ENCODE measurements at regions not wholly inside any gene's neighbourhood (a gene's known extent, or its start where the extent isn't known, plus 50 kb on each side); places are given as distances from the start of the nearest gene placed in this dataset.
"Not testable (repeated sequence)": the region's sequence is repeated elsewhere in the genome, so short reads cannot be mapped to it uniquely, and the experiment has no call there.

DNA sequence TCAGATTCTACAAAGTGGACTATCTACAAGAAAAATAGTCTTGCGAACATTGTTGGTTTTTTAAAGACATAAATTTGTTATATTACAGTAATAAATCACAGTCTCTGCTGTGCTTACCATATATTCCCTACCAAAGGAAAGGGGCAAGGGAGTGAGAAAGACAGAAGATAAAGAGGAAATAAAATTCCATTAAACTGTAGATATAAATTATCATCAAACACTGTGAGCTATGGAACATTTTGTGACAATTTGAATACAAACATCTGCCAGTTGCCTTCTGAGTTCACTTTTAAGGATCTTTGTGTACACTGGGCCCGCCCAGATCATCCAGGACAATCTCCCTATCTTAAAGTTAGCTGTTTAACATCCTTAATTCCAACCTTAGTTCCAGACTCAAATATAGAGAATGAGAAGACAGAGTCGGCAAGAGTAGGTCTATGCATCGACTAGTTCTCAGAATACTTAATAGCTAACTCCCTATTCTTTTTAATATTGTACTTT is 122.8 kb downstream of the NUFIP1 start:
- Histone ChIP-seq H3K36me3 (ENCODE audit: insufficient read depth, low read length, poor library complexity, severe bottlenecking) (no peaks in the 10 kb centered on the region), H3K4me1 (ENCODE audit: insufficient read depth, low read length, poor library complexity, severe bottlenecking) (no peaks in the 10 kb centered on the region), H3K9me3 (ENCODE audit: low read depth, low read length, poor library complexity, severe bottlenecking) (no peaks in the 10 kb centered on the region), H3K27me3 (replicated peaks; ENCODE audit: insufficient read depth, low read depth, low read length, poor library complexity) (no peaks in the 10 kb centered on the region), H3K4me3 (ENCODE audit: low read depth, low read length, poor library complexity, severe bottlenecking) (no peak overlapping the region), H3K27ac (ENCODE audit: low read depth, low read length, poor library complexity, severe bottlenecking) (no peak overlapping the region)
- intact Hi-C loops (cut with micrococcal nuclease; ENCODE audit: unreplicated experiment): no loop called here
- POLR2A ChIA-PET (ENCODE audit: low non-redundant PET): no interaction called here
- DNase-seq (ENCODE audit: low spot score): no peak
- TF ChIP-seq CTCF (conservative IDR thresholded peaks at IDR 0.05; ENCODE audit: low read depth, low read length): no peak
- TF ChIP-seq EZH2 (IDR thresholded peaks at IDR 0.05; ENCODE audit: borderline replicate concordance, low read depth, low read length, poor library complexity, severe bottlenecking): no peak
- no TSS peak for BruUV-seq (replicated peaks)
- CTCF ChIA-PET: no interaction called here

DNA sequence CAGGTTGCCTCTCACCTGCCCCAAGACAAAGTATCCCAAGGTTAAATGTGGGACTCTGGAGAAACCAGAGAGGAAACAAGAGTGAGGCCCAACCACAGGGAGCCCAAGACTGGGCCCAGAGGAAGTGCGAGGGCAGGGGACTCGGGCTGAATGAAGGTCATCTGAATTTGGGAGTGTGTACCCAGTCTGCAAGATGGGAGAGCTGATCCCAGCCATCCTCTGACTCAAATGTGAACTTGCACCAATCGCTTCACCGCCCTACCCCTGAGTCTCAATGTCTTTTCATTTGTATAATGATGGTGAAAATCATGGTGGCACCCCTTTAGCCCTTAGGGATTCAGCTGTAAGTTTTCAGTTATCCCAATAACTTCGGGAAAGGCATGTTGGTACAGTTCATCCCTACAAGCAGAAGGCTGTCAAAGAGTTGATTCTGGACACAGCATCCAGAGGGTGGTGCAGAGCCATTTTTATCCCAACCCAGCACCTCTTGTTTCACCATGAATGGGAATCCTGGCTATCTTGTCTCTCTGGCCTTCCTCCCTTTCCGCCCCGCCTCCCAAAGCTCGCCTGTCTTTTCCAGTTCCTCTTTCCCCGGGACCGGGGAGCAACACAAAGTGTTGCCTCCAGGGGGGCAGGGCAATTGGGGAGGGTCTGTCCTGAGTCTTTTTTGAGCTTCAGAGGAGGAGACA is 123.4 kb downstream of the NUFIP1 start:
- POLR2A ChIA-PET (ENCODE audit: low non-redundant PET): no interaction called here
- CTCF ChIA-PET: no interaction called here
- no TSS peak for BruUV-seq (replicated peaks)

GRCh38 chr13:44863641-44864040 is 125.6 kb downstream of the NUFIP1 start:
- H3K4me1 ChIP-seq (ENCODE audit: insufficient read depth, low read length, poor library complexity, severe bottlenecking); POLR2A ChIA-PET (ENCODE audit: low non-redundant PET); CTCF ChIA-PET; BruUV-seq (replicated peaks); DNase-seq (ENCODE audit: low spot score); H3K27me3 ChIP-seq (replicated peaks; ENCODE audit: insufficient read depth, low read depth, low read length, poor library complexity); H3K4me3 ChIP-seq (ENCODE audit: low read depth, low read length, poor library complexity, severe bottlenecking); intact Hi-C loops (cut with micrococcal nuclease; ENCODE audit: unreplicated experiment); H3K27ac ChIP-seq (ENCODE audit: low read depth, low read length, poor library complexity, severe bottlenecking); H3K9me3 ChIP-seq (ENCODE audit: low read depth, low read length, poor library complexity, severe bottlenecking); H3K36me3 ChIP-seq (ENCODE audit: insufficient read depth, low read length, poor library complexity, severe bottlenecking): not testable (repeated sequence)

More for the DNA sequence above, 123.4 kb downstream of the NUFIP1 start:
- Histone ChIP-seq H3K27ac (ENCODE audit: low read depth, low read length, poor library complexity, severe bottlenecking) (no peak overlapping the region), H3K4me3 (ENCODE audit: low read depth, low read length, poor library complexity, severe bottlenecking) (no peak overlapping the region), H3K27me3 (replicated peaks; ENCODE audit: insufficient read depth, low read depth, low read length, poor library complexity) (no peaks in the 10 kb centered on the region), H3K9me3 (ENCODE audit: low read depth, low read length, poor library complexity, severe bottlenecking) (no peaks in the 10 kb centered on the region), H3K36me3 (ENCODE audit: insufficient read depth, low read length, poor library complexity, severe bottlenecking) (no peaks in the 10 kb centered on the region), H3K4me1 (ENCODE audit: insufficient read depth, low read length, poor library complexity, severe bottlenecking) (no peaks in the 10 kb centered on the region)
- intact Hi-C loops (cut with micrococcal nuclease; ENCODE audit: unreplicated experiment): no loop called here
- no peak for DNase-seq (ENCODE audit: low spot score)
- TF ChIP-seq CTCF (conservative IDR thresholded peaks at IDR 0.05; ENCODE audit: low read depth, low read length): no peak
- TF ChIP-seq EZH2 (IDR thresholded peaks at IDR 0.05; ENCODE audit: borderline replicate concordance, low read depth, low read length, poor library complexity, severe bottlenecking): no peak

- DNase-seq (ENCODE audit: low spot score): no peak
- no peak for TF ChIP-seq EZH2 (IDR thresholded peaks at IDR 0.05; ENCODE audit: borderline replicate concordance, low read depth, low read length, poor library complexity, severe bottlenecking)
- no peak for TF ChIP-seq CTCF (conservative IDR thresholded peaks at IDR 0.05; ENCODE audit: low read depth, low read length)
- H3K36me3 ChIP-seq (ENCODE audit: insufficient read depth, low read length, poor library complexity, severe bottlenecking): no peaks in the 10 kb centered on the region
- no peaks in the 10 kb centered on the region for H3K27me3 ChIP-seq (replicated peaks; ENCODE audit: insufficient read depth, low read depth, low read length, poor library complexity)
- intact Hi-C loops (cut with micrococcal nuclease; ENCODE audit: unreplicated experiment): no loop called here
- no peak overlapping the region for H3K4me3 ChIP-seq (ENCODE audit: low read depth, low read length, poor library complexity, severe bottlenecking)
- H3K9me3 ChIP-seq (ENCODE audit: low read depth, low read length, poor library complexity, severe bottlenecking): no peaks in the 10 kb centered on the region
- CTCF ChIA-PET: no interaction called here
- no peaks in the 10 kb centered on the region for H3K4me1 ChIP-seq (ENCODE audit: insufficient read depth, low read length, poor library complexity, severe bottlenecking)
- no TSS peak for BruUV-seq (replicated peaks)
- POLR2A ChIA-PET (ENCODE audit: low non-redundant PET): no interaction called here
- H3K27ac ChIP-seq (ENCODE audit: low read depth, low read length, poor library complexity, severe bottlenecking): no peak overlapping the region
These were observed 128.8 kb downstream of the NUFIP1 start for GRCh38 chr13:44860454-44860853.
